GM21528 (cell line): ENCODE measurements at regions not wholly inside any gene's neighbourhood (a gene's known extent, or its start where the extent isn't known, plus 50 kb on each side); places are given as distances from the start of the nearest gene placed in this dataset.
"Not testable (repeated sequence)": the region's sequence is repeated elsewhere in the genome, so short reads cannot be mapped to it uniquely, and the experiment has no call there.

Experiments used
- ATAC-seq: cut with Tn5 transposase; IDR thresholded peaks from one replicate; pipeline ENCODE4 v1.9.1; 2021; ENCODE audit warnings: mild to moderate bottlenecking, moderate library complexity; ENCODE audit not compliant: unreplicated experiment, low FRiP score

DNA sequence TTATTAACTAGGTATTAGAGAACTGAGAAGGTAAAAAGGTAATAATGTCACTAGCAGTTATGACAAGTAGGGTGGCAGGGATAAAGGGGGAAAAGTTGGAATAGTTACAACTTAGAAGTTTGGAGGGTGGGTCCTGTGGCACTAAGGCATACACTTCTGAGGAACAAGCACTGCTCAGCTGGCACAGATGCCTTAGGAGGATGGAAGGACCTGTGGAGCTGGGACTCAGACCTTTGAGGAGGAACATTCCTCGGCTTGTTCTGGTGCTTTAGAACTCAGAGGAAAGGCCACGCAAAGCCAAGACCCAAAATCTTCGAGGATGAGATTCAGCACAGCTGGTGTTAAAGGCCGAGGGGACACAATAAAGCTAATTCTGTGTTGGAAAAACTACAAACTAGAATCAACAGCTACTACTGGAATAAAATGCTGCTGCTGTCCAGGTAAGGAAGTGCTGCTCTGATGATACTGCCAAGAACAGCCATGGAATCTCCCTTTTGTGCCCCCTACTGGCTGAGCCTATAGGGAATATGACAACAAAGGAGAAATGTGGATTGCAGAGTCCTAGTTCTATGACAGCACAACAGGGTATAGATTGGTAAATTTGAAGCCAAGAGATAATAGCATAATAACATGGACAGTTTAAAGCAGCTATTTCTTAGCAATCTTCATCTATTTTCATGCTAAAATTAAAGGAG is 126.7 kb downstream of the SLC25A46 start:
- no peak for ATAC-seq

DNA sequence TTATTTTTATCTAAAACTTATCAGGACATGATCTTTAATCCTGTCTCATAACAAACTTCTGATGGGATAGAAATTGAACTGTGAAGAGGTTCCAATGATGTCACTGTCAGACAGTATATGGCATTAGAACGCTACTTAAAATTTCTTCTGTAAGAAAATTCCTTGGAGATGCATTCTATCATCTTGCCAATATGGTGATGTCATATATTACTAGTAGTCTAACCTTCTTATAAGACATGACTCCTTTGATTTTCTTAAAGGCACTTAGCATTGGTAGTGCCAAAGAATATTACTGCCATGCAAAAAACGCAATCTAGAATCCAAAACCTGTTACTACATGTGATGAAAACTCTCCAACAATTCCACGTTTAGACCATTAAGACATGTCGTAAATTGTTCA is 131.1 kb downstream of the SLC25A46 start:
- no peak for ATAC-seq

DNA sequence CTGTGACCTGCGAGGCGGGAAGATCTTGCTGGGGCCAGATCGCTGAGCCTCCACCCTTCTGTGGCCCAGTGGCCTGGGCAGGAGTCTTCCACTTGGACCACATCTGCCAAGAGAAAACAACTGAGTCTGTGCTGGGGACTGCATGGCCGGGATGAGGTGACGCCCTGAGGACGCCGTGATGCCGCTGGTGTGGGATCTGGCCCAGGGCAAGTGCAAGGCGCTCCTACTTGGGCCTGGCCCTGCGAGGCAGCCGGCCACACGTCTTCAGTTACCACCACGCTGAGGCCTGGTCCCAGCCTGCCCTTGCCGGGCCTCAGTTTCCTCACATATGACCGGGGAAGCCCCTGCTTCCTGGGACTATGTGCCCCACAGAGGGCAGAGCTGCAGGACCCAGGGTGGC is 133.4 kb downstream of the SLC25A46 start:
- ATAC-seq: no peak

DNA sequence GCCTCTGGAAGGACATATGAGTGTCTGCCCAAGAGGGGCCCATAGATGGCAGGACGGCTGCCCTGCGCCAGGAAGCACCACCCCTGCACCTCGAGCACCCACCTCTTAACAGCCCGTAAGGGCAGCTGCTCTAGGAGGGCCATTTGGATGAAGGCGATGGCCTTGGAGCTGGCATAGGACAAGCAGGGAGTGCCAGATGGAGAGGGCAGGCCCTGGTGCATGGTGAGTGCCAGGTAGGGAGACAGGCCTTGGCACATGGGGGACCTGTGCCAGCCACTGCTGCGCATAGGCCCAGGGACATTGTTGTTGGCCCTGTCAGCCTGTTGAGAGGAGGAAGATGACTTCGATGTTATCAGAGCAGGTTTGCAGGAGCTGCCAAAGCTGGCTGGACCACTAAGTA is 134.2 kb downstream of the SLC25A46 start:
- no peak for ATAC-seq

DNA sequence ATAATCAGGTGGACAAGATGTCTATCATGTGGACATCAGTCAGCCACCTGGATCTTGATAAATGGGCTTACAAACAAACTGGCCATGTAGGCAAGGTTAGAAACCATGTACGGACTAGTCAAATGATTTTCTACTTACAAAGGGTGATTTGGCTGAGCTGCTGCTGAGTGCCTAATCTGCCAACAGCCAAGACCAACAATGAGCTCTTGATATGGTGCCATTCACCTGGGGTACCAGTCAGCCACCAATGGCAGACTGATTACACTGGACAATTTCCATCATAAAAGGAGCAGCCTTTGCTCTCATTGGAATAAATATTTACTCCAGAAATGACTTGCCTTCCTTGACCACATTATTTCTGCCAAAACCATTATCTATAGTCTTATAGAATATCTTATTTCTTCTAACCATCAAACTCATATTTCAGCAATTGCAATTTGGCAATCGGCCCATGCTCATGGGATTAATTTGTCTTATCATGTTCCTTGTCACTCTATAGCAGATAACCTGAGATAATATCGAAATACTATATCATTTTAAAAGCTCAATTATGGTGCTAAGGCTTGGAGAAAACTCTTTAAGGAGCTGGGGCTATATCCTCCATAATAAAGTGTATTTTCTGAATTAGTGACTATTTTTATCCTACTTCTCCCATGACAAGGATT is 135.1 kb downstream of the SLC25A46 start:
- ATAC-seq: no peak

DNA sequence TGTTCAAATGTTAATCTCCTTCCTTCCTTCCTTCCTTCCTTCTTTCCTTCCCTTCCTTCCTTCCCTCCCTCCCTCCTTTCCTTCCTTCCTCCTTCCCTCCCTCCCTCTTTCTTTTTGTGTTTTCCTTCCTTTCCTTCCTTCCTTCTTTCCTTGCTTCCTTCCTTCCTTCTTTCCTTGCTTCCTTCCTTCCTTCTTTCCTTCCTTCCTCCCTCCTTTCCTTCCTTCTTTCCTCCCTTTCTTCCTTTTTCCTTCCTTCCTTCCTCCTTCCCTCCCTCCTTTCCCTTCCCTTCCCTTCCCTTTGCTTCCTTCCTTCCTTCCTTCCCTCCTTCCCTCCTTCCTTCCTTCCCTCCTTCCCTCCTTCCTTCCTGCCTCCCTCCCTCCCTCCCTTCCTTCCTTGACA is 136.3 kb downstream of the SLC25A46 start:
- ATAC-seq: not testable (repeated sequence)

DNA sequence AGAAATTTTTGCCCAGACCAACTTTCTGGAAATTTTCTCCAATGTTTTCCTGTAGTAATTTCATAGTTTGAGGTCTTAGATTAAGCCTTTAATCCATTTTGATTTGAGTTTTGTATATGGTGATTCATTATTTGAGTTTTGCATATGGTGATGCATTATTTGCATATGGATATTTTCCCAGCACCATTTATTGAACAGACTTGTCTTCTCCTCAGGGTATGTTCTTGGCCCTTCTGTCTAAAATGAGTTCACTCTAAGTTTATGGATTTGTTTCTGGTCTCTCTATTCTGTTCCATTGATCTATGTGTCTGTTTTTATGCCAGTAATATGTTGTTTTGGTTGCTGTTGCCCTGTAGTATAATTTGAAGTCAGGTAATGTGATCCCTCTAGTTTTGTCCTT is 139.3 kb downstream of the SLC25A46 start:
- no peak for ATAC-seq

DNA sequence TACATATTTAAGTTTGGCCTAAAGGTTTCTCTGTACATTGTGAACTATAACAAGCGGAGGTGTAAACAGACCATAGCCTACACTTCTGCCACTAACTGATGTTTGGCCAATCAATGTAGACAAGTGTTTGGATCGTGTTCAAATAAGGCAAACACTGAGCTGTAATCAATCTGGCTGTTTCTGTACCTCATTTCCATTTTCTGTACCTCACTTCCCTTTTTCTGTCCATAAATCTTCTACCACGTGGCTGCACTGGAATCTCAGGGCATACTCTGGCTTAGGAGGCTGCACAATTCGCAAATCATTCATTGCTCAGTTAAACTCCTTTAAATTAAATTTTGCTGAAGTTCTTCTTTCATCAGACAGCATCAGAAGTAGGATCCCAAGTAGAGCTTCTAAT is 140.9 kb downstream of the SLC25A46 start:
- no peak for ATAC-seq

DNA sequence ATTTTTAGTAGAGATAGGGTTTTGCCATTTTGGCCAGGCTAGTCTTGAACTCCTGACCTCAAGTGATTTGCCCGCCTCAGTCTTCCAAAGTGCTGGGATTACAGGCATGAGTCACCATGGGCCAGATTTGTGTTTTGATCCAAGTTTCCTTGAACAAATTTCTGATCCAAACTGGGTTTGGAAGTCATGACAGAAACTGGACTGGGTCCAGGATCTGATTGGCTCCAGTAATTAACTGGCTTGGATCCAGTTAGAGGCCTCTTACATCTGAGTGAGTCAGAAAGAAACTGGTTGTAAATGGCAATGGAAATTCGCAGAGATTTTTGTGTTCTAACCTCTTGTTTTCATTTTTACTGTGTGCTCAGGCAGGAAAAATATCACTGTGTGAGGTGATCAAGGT is 141.6 kb downstream of the SLC25A46 start:
- no peak for ATAC-seq

DNA sequence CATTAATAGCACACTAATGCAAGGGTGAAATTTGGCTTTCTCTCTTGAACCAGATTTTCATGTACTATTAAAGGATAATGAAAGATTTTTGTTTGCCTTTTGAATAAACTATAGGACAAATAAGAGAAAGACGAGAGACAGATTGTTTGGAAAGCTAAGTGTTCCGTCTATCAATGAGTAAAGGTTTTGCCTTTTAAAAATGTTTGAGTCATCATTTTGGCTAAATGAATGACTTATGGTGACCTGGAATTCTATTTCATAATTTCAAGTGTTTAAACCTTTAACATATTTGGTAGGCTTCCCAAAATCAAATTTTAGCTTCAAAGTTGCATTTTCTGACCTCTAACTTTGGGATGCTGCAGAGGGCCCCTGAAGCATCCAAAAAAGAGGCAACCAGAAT is 145.2 kb downstream of the SLC25A46 start:
- ATAC-seq: no peak

DNA sequence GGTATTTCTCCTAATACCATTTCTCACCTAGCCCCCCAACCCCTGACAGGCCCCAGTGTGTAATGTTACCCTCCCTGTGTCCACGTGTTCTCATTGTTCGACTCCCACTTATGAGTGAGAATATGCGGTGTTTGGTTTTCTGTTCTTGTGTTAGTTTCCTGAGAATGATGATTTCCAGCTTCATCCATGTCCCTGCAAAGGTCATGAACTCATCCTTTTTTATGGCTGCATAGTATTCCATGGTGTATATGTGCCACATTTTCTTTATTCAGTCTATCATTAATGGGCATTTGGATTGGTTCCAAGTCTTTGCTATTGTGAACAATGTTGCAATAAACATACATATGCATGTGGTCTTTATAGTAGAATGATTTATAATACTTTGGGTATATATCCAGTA is 148.4 kb downstream of the SLC25A46 start:
- ATAC-seq: not testable (repeated sequence)

DNA sequence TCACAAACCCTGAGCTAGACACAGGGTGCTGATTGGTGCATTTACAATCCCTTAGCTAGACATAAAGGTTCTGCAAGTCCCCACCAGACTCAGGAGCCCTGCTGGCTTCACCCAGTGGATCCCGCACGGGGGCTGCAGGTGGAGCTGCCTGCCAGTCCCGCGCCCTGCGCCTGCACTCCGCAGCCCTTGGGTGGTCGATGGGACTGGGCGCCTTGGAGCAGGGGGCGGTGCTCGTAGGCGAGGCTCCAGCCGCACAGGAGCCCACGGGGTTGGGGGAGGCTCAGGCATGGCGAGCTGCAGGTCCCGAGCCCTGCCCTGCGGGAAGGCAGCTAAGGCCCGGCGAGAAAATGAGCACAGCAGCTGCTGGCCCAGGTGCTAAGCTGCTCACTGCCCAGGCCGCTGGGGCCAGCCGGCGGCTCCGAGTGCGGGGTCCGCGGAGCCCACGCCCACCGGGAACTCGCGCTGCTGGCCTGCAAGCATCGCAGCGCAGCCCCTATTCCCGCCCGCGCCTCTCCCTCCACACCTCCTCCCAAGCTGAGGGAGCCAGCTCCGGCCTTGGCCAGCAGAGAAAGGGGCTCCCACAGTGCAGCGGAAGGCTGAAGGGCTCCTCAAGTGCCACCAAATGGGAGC is 155.2 kb downstream of the SLC25A46 start:
- not testable (repeated sequence) for ATAC-seq

DNA sequence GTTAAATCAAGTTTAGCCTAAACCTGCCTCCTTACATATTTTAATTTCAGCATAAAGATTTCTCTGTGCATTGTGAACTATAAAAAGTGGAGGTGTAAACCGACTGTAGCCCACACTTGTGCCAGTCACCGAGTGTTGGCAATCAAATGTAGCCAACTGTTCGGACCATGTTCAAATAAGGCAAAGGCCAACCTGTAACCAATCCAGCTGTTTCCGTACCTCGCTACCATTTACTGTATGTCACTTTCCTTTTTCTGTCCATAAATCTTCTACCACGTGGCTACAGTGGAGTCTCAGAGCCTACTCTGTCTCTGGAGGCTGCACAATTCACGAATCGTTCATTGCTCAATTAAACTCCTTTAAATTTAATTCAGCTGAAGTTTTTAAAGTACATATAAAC is 156.0 kb downstream of the SLC25A46 start:
- ATAC-seq: no peak

DNA sequence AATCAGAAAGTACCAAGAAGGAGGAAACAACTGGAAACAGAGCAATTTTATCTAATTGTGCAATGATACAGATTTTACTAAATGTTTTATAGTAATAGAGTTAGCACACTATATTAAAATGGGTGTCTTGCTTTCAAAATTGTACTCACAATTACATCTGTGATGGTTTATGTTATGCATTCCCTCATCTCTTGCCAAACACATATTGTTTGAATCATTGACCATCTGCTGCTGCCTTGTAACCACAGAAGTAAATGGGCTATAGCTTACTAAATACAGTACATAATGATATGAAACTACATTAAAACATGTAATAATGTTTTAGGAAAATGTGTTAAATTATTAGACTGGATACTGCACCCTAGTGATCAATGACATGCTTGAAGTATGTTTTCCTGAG is 158.1 kb downstream of the SLC25A46 start:
- ATAC-seq: no peak

DNA sequence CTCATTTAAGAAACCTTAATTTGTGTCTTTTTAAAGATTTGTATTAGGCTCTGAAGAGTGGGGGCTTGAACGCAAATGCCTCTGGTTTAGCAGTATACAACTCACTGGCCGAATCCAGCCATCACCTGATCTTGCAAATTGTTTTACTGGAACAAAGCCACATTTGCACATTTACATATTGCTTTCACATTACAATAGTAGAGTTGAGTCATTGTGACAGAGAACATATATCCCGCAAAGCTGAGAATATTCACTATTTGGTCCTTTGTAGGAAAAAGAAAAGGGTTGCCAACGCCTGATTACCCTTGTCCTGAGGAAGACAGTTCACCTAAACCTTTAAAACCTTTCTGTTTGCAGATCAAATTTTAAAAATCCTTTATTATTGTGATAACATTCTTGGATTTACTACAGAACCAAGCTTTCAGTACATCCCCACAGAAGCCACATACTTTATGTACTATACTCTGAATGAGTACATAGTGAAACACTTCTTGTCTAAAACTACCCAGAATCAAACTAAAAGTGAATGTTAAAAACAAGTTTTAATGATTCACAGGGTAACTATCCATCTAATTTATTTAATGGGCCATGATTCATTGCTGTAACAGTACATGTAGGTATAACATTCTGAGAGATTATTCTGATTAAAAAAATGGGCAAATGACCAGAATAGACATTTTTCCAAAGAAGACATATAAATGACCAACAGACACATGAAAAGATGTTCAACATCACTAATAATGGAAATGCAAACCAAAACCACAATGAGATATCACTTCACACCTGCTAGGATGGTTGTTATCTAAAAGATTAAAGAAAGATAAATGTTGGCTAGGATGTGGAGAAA is 161.0 kb downstream of the SLC25A46 start:
- peak; percentile 80 for ATAC-seq

DNA sequence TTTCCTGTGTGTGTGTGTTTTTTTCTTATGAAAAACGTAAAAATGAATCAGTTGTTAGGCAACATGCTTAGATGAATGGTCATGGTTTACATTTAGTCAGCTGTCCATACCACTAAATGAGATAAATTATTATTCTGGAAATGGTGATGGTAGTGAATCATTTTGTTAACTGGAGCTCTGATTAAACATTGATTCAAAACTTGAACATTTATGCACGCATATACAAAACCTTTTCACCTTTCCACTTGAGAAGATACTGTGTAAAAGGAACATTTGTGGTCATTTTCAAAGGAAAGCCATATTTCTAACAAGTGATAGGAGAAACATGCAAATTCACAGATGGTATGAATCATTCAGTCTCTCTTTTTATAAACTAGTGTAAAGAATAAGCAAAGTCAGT is 162.0 kb downstream of the SLC25A46 start:
- no peak for ATAC-seq

DNA sequence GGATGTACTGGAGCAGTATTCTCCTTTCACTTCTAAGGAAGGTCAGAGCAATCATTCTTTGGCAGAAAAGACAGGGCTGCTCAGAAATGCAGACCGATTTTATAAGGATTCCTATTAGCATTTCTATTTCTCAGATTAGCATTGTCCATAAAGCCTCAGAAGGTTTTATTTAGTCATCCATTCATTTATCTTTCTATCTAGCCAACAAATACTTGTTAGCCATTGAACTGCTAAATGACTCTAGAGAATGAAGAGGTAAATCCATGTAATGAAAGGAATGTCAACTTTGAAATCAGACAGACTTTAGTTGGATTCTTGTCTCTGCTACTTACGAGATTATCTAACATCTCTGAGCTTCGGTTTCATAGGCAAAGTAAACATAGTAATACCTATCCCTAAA is 165.2 kb downstream of the SLC25A46 start:
- ATAC-seq: no peak

DNA sequence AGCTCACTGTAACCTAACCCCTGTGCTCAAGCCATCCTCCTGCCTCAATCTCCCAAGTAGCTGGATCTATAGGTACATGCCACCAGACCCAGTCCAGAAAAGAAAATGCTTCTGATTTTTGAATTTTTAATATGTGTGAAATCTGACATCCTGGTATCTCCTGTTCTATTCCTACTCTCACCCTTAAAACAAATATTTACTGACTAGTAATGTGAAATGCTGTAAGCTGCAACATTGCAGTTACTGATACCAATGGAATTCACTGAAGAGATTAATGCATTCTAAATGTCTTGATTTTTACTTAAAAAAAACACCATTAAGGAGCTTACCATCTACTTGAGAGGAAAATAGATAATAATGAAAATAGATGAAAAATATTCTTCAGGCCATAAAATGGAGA is 162.7 kb upstream of the TSLP start:
- ATAC-seq: no peak

DNA sequence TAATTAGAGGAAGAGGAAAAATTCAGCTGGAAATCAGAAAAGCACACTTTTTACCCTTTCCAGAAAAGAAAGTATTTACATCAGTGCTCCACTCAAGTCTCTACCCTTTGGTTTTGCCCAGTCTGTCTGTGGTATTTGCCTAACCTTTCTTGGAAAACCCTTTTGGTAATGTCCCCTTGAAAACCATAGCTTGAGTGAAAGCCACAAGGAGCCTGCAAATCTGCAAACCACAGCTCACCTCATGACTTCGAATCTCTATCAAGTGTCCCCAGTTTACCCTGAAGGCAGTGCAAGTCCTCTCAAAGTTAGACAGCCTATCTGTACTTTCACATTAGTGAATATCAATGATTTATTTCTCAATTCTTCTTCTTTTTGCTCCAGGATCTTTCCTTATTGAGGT is 162.1 kb upstream of the TSLP start:
- ATAC-seq: no peak

DNA sequence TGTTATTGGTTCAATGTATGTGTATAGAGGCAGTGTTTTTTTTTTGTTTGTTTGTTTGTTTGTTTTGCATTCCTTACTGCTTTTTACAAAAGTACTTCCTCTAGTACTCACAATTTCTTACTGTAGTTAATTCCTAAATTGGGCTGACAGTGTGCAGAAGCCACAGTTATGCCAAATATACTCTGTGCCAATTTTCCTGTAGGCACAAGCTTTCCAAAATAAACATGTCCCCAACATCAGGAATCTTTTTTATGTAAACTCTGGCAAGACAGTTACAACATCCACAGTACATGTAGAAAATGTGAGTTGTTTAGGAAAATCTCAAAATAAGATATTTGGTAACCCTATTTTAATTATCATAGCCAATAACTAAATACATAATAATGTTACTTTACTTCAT is 161.6 kb upstream of the TSLP start:
- ATAC-seq: no peak

DNA sequence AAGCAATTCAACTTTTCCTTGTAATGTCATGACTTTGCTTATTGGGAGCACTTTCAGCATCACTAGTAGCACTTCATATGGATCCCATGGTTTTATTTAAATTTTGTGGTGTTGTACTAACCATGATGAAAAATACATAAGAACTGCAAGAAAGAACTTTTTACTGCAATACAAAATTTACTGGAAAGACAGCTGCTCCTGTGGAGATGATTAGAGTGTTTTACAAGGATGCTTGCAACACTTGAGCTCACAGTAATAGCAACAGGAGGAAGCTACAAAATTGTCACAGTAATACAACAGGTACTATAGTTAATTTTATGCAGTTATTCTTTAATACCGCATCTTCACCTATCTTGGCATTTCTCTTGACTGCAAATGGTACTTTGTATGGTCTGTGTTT is 158.3 kb upstream of the TSLP start:
- ATAC-seq: no peak
